Eye (tissue), 1 donor: ENCODE measurements at regions not wholly inside any gene's neighbourhood (a gene's known extent, or its start where the extent isn't known, plus 50 kb on each side); places are given as distances from the start of the nearest gene placed in this dataset.
A peak's percentile ranks its signal among the peaks of the same experiment; 100 is the strongest.
"Not testable (repeated sequence)": the region's sequence is repeated elsewhere in the genome, so short reads cannot be mapped to it uniquely, and the experiment has no call there.

Experiments
- DNase-seq: peaks from one replicate; pipeline ENCODE4 v3.0.0-alpha.2; 2015

DNA sequence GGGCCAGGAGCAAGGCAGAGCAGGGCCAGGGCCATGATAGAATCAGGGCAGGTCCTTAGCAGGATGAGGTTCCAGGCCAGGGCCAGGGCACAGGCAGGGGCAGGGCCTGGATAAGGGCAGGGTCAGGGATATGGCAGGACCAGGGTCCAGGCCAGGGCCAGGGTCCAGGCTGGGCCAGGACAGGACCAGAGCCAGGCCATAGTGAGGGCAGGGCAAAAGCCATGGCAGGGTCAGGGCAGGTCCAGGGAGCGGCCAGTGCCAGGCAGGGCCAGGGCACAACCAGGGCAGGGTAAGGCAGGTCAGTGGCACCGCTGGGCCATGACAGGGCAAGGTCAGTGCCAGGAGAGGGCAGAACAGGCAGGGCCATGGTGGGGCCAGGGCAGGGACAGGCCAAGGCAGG lies 152.2 kb downstream of the LIPI start:
- DNase-seq, result no peak

GRCh38 chr21:14057841-14058481 lies 152.8 kb downstream of the LIPI start:
- DNase-seq, result not testable (repeated sequence)

DNA sequence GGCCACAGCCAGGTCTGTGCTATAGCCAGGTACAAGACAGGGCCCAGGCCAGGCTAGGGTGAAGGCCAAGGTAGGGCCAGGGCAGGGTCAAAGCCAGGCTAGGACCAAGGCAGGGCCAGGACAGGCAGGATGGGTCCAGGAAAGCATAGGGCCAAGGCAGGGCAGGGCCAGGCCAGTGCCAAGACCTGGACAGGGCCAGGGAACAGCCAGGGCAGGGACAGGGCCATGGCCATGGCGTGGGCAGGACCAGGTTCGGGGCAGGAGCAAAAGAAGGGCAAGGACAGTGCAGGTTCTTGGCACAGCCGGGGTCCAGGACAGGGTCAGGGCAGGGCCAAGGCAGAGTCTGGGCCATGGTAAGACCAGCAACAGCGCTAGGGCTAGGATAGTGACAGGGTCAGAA lies 153.4 kb downstream of the LIPI start:
- DNase-seq, result no peak

- no peak for DNase-seq
Measured at GRCh38 chr21:14056771-14057191, 154.0 kb downstream of the LIPI start.

DNA sequence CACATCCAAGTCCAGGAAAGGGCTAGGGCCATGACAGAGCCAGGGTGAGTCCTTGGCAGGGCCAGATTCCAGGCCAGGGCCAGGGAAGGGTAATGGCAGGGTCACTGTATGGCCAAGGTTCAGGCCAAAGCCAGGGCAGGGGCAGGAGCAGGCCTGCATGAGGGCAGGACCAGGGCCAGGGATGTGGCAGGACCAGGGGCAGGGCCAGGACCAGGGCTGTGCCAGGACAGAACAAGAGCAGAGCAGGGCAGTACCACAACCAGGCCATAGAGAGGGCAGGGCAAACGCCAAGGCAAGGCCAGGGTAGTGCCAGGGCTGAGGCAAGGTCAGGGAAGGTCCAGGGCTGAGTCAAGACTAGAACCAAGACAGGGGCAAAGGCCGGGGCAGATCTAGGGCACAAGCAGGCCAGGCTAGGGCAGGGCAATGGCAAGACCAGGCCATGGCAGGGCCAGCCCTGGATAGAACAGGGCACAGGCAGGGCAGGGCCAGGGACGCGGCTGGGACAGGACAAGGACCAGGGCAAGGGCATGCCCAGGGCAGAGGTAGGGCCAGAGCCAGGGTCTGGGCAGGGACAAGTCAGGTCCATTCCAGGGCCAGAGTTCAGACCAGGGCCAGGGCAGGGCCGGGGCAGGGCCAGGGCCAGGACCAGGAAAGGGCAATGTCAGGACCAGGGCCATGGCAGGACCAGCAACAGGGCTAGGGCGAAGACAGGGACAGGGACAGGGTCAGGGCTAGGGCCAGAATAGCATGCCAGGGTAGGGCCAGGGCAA lies 154.8 kb downstream of the LIPI start:
- not testable (repeated sequence) for DNase-seq

GRCh38 chr21:14054682-14055081 lies 156.1 kb downstream of the LIPI start:
- no peak for DNase-seq

- DNase-seq, result no peak
Measured at GRCh38 chr21:14050121-14050520, 160.6 kb downstream of the LIPI start.

DNA sequence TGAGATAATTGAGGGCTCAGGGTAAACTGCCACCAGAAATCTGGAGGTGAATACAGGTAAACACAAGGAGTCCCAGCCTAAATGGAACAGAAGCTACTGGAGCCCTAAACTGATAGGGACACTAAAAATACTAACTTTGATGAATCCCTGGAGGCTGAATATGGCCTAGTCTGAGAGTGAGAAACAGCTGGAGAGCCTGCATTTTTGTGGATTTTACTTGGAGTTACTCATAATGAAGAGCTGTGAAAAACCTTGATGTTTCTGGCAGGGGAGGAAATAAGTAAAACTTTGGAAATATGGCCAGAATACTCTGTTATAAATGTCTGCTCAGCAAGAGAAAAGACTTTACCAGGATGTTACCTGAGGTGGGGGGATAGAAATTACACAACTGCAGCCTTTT lies 164.4 kb downstream of the LIPI start:
- DNase-seq, result no peak

- DNase-seq, result no peak
Measured at GRCh38 chr21:14040386-14040785, 170.4 kb downstream of the LIPI start.

DNA sequence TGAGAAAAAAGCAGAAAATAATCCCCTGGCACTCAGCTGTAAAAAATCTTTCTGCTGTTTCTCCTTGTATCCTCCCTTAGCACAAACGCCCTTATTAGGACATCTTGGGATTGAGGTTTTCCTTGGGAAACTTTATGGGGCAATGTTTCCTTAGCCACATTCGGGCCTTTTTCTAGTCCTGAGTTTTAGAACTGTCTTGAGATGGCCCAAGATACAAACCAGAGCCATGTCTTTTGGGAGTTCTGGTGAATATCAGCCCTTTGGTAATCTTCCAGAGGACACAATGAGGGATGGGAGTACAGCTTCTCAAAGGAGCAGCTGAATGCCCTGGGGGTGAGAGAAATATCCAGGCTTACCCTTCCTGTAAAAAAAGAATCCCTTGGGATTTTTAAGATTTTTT lies 182.1 kb downstream of the LIPI start:
- DNase-seq, result peak; percentile 6

DNA sequence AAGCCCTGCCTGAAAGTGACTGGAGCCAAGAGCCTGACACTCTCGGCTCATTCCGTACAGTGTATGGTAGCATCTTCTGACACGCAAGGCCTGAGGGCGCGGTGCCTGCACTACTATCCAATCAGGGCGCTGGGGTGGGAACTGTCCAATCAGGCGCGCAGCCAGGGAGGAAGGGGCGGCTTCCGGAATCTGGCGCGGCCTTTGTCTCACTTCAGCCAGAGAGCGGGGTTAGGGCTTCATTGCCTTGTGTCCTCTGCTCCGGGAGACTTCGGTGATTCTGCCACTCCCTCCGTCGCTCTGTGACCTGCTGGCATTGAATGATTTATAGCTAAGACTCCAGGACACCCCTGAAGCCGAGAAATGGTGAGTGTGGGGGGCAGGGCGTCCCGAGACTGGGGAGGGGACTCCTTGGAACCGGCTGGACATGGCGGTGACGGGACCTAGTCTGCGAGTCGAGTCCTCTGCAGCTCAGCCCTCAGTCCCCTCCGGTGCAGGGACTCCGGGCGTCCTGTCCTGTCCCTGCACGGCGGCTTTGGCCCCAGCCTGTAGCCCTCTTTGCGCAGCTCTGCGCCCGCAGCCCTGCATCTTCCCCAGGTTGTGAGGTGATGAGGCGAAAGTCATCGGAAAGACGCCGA lies 183.4 kb downstream of the LIPI start:
- peak; percentile 96 for DNase-seq

GRCh38 chr21:14020108-14020507 lies 190.6 kb downstream of the LIPI start:
- DNase-seq, result not testable (repeated sequence)

GRCh38 chr21:14015841-14016240 lies 194.9 kb downstream of the LIPI start:
- not testable (repeated sequence) for DNase-seq

GRCh38 chr21:14013623-14014498 lies 196.9 kb downstream of the LIPI start:
- not testable (repeated sequence) for DNase-seq

DNA sequence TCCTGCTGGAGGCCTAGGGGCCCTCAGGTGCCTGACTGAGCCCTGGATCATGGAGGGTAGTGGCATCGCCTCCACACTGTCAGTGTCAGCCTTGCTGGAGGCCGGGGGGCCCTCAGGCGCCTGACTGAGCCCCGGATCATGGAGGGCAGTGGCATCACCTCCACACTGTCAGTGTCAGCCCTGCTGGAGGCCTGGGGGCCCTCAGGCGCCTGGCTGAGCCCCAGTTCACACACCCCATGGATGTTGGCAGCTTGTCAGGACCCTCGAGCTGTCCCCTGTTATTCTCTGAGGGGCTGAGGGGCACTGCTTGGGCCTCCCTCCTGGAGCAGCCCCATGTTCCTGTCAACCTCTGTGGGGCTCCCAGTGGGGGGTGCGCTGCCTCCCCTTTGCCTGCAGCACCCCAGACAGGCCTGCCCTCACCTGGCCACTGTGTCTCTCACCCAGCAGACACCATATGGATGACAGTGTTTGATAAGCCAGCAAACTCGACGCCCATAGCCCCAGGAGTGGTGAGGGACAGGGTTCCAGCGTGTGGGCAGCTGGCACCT lies 197.6 kb downstream of the LIPI start:
- no peak for DNase-seq

DNA sequence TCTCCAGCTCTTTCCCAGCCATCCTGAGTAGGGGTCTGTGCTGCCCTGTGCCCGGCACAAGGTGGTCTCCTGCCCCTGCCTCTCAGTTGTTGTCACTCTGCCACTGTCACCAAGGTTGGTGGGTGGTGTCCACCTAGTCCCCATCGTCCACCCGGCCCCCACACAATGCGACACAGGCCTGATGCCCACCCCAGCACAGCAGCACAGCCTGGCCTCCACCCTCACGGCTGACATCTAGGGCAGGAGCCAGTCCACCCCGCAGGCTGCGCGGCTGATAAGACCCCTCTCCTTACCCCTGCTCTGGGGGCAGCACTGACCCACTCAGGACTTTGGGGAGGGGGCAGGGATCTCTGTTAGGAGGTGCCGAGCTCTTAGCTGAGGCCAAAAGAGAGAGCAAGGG lies 198.3 kb downstream of the LIPI start:
- no peak for DNase-seq

DNA sequence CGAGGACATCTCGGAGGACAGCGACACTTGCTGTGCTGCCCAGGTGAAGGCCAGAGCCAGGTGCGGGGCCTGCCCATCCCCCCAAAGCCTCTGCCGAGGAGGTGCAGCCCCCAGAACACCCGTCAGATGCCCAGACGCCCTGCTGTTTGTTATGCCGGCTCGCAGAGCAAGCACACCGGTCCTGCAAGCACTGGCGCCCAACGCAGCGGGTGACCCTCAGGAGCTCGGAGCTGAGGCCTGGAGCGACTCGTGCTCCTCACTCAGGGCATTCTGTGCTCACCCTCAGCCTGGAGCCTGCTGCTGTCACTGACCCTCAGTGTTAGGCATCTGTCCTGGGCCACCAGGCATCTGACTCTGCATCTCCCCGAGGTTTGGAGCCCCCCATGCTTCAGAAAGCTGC lies 199.0 kb downstream of the LIPI start:
- not testable (repeated sequence) for DNase-seq

- DNase-seq, result not testable (repeated sequence)
Measured at GRCh38 chr21:14011149-14011548, 199.6 kb downstream of the LIPI start.

DNA sequence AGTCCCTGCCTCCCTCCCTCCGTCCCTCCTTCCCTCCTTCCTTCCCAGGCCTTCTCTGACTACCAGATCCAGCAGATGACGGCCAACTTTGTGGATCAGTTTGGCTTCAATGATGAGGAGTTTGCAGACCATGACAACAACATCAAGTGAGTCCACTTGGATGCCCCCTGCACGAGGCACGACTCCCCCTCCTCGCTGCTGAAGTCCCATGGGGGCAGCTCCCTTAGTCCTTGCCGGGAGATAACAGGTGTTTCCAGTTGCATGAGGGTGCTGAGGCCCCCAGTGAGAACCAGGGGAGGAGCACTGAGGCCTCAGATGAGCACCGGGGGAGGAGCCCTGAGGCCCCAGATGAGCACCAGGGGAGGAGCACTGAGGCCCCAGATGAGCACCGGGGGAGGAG lies 200.0 kb downstream of the LIPI start:
- no peak for DNase-seq

- DNase-seq, result not testable (repeated sequence)
Measured at GRCh38 chr21:14009990-14010389, 200.8 kb downstream of the LIPI start.

DNA sequence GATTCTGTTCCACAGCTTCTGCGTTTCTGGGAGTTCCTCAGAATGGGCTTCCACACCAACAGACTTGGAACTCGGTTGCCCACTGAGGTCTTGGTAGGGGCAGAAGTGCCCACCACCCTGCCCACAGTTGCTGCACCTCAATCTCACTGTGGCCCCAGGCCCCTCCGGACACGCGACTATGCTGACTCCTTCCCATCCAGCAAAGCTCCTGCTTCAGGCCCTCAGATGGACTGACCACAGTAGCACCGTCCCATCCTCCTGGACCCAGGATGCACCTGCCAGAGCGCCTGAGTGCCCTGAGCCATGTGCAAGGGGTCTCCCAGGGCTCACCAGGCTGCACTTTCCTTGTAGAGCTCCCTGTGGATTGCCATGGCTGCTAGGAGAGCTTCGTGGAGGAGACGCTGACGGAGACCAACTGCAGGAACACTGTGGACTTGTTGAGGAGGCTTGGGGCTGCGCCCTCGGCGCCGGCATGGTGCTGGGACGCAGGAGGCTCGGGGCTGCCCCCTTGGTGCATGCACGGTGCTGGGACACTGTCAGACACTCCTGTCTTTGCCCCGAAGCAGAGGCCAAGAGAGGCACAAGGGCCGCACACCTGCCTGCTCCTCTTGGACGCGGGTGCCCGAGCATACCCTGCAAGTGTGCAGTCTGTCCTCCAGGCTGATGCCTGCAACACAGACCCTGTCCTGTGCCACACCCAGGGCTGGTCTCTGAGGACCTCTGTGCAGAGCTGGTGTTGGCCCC lies 201.3 kb downstream of the LIPI start:
- not testable (repeated sequence) for DNase-seq

GRCh38 chr21:14008436-14008835 lies 202.3 kb downstream of the LIPI start:
- not testable (repeated sequence) for DNase-seq
